ENCODE measurements at regions not wholly inside any gene's neighbourhood (a gene's known extent, or its start where the extent isn't known, plus 50 kb on each side); places are given as distances from the start of the nearest gene placed in this dataset.
A peak's percentile ranks its signal among the peaks of the same experiment; 100 is the strongest.

- no peak for DNase-seq (ENCODE audit: low read depth)
Observed at GRCh38 chr3:59446775-59447465, 397.1 kb upstream of the CFAP20DC start.

DNA sequence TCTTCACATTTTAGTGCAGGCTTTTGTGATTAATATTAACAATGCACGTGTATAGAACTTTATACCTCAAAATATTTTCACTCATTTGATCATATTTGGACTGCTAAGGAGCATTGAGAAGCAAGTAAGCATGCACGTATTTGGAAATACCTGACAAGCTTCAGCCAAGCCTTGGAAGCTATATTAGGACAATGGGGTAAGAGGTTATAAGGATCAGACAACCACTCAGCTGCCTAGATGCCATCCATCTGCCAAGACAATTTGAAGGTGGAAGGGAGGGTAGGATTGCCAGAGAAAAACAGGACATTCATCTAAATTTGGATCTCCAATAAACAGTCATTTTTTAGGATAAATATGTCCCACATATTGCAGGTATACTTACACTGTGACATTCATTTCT lies 394.9 kb upstream of the CFAP20DC start:
- no peak for DNase-seq (ENCODE audit: low read depth)

DNA sequence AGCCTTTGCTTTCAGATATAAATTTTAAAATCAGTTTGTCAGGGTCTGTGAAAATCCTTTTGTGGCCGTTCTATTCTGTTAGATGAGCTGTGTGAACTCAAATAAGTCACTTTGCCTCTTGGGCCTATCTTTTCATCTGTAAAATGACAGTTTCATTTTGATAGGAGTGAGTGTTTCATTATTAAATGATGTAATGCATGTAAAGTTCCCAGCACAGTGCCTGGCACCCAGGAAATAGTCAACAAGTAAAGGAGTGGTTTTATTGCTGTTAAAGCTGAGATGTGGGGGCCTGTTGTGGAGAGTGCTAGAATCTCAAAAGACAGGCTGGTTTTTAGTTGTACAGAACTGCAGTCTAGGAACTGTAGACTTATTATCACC lies 394.5 kb upstream of the CFAP20DC start:
- DNase-seq (ENCODE audit: low read depth): no peak

DNA sequence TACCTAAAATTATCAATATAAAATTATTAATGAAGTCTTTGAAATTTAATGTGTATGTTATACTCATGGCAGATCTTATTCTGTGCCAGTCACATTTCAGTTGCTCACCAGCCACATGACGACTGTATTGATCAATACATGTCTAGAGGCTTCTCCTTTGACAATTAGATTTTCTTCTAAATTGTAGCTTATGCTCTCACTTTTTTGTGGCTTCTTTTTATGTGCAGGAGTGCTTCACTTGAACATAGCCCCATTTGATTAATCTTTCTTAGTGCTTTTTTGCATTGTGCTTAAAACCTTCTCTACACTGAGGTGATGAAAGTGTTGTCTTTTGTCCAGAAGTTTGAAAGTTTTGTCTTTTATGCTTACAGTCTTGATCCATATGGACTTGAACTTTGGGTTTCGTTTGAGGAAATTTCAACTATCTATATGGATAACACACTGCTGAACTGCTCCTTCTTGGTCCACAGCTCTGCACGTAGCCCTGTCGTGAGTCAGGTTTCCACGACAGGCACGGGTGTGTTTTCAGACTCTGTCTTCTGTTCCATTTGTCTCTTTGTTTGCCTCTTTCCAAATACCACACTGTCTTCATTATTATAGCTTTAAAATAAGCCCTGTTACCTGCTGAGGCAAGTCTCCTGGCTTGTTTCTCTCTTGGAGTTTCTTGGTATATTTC lies 393.9 kb upstream of the CFAP20DC start:
- no peak for DNase-seq (ENCODE audit: low read depth)

- no peak for DNase-seq (ENCODE audit: low read depth)
Observed at GRCh38 chr3:59442046-59442445, 392.2 kb upstream of the CFAP20DC start.

- no peak for DNase-seq (ENCODE audit: low read depth)
Observed at GRCh38 chr3:59440285-59441028, 390.6 kb upstream of the CFAP20DC start.

DNA sequence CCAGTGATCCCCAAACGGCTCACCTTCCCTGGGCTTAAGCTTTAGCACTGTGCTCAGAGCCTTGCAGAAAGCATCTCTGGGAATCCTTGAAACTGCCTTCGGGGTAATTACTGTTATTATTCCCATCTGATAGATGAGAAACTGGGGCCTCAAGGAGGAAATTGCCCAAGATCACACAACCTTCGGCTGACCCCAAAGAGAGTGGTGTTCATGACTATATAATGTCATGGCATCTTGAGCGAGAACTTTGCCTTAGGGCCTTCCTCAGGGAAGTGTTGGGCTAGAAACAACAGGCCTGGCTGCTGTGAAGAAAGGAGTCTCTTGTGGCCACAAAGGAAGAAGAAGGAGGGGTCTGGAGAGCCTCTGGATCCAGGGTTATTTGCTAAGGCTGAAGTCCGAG lies 388.7 kb upstream of the CFAP20DC start:
- DNase-seq (ENCODE audit: low read depth): no peak

DNA sequence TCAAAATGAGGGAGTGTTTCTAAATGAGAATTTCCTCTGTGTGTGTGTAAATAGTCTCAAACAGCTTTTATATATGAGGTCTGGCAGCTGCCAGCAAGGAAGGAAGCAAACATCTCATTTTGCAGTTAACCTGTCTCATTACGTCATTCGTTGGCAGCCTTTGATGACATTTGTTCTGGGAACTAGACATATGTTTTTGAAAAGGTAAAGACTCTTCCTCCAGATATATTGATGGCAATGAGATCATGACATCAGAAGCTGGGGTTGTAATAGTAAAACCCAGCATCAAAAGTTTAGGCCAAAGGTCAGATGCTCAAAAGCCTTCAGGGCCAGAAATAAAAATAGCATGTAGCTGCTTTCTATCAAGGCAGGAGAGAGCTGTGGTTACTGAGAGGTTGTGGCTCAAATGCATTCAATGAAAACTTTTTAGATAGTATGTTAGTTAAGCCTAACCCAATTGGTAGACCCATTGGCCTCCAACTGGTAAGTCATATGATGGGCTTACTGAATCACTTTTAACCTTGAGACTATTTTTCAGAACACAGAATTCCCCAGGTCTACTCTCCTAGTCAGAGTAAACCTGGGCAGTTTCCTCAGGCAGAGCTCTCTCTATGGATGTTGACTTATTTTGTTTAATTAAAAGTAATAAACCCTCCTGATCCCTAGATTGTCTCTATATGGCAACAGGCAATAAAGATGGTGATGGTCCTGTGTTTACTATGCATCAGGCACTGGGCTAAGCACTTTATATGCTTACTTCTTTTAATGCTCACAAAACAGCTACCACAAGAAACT lies 386.5 kb upstream of the CFAP20DC start:
- DNase-seq (ENCODE audit: low read depth): no peak

- DNase-seq (ENCODE audit: low read depth): no peak
Observed at GRCh38 chr3:59433546-59433945, 383.7 kb upstream of the CFAP20DC start.

DNA sequence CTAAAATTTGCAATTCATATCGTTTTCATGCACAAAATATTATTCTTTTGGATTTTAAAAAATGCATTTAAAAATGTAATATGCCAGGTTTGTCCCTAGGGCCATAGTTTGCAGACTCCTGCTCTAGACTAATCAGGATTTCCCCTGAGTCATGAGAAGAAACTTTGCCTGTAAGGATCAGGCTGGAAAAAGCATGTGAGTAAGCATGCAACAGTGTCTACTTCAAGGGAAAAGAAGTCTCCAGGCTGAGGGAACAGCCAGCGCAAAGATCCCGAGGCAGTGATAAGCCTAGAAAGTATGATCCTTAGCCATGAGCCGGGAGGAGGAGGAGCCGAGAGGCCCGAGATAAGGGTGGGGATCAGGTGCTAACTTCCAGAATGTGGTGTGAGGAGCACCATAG lies 382.8 kb upstream of the CFAP20DC start:
- no peak for DNase-seq (ENCODE audit: low read depth)

GRCh38 chr3:59430341-59430740 lies 380.5 kb upstream of the CFAP20DC start:
- DNase-seq (ENCODE audit: low read depth): no peak

GRCh38 chr3:59429198-59429597 lies 379.4 kb upstream of the CFAP20DC start:
- no peak for DNase-seq (ENCODE audit: low read depth)

- DNase-seq (ENCODE audit: low read depth): peak; percentile 88
Observed at GRCh38 chr3:59426821-59427565, 377.2 kb upstream of the CFAP20DC start.

DNA sequence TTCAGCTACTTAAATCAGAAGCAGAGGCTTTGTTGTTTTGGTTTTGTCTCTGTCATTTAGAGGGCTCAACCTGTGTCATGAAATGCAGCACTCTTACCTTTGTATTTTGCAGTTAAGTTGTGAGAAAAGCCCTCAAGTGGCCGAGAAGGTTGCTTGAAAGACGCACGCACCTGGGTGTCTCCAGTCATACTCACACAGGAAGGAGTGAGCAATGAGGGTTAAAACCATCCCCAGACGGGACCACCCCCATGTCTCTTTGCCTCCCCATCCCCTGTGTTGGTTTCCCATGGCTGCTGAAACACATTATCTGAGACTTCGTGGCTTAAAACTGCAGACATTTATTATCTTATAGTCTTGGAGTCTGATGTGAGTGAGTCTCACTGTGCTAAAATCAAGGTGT lies 376.1 kb upstream of the CFAP20DC start:
- DNase-seq (ENCODE audit: low read depth): no peak

GRCh38 chr3:59425371-59425770 lies 375.5 kb upstream of the CFAP20DC start:
- peak; percentile 66 for DNase-seq (ENCODE audit: low read depth)

DNA sequence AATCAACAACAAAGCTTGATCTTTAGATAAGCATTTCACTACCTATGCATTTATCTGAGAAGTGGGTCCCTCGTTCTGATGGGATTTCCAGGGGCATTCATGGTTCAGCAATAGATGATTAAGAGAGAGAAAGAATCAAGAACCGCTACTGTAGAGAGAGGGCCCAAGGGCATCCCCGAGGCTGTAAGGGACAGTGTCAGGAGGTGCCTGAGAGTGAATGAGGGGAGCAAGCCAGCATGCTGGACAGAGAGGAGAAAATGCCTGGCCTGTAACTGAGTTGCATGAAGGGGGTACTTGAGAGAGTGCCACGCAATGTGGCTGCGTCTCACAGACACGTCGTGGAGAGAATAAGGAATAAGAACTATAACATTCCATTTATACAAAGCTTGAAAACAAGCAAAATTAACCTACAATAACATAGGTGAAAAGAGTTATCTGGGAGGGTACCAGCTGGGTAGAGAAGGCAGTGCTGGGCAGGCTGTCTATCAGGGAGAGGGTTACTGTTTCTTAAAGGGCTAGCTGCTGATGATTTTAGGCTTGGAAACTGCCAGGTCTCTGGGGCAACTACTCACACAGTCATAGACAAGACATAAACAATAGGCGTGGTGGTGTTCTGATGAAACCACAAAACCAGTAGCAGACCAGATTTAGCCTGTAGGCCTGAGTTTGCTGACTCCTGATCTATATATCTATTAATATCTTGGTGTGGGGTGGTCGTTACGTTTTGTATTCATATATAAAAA lies 374.6 kb upstream of the CFAP20DC start:
- peak; percentile 87 for DNase-seq (ENCODE audit: low read depth)

DNA sequence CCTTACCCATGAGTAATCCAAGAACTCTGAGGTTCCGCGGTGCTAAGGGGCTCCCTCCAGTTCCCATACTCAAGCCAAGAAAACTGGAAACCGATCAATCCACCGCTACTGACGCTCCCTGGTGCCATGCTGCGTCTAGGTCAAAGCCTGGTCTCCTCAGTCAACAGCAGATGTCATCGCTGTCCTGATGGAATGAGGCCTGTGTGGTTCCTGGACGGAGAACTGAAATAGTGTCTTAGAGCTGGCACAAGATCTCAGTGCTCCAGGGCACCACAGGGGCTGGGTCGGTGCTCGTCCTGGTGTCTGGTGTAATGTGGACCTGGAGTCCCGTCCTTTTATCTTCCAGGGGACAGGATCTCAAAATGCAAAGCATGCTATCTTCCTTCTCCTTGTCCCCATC lies 373.9 kb upstream of the CFAP20DC start:
- DNase-seq (ENCODE audit: low read depth): no peak

DNA sequence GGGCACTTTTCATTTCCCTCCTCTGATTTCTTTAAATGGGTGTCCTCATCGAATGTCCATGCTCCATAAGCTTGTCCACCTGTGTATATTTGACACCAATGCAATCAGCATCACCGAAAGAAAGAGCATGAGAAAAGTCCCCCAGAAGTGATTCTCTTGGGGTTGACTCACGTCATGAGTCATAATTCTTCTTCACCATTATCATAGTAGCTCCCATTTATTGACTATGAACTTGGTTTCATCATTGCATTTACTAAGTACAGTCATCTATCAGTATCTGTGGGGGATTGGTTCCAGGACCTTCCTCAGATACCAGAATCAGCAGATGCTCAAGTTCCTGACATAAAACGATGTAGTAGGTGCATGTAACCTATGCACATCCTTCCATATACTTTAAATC lies 372.5 kb upstream of the CFAP20DC start:
- DNase-seq (ENCODE audit: low read depth): no peak

GRCh38 chr3:59418836-59419235 lies 369.0 kb upstream of the CFAP20DC start:
- no peak for DNase-seq (ENCODE audit: low read depth)

DNA sequence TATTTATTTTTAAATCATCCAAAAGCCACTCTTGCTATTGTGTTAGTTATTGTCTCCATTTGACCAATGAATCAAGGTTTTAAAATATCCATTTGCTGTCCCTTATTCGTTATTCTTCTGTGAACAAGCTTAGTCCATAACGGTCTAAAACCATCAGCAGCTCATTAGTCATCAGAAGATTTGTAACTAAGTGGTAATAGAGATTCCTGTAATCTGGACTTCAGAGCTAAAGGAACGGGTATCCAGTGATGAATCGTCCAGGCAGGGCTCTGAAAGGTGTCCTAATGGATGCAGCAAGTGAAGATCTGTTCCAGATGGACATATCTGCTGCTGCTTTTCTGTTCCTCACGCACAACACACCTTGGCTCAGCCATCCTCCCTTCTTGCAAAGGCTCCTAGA lies 362.7 kb upstream of the CFAP20DC start:
- DNase-seq (ENCODE audit: low read depth): no peak

DNA sequence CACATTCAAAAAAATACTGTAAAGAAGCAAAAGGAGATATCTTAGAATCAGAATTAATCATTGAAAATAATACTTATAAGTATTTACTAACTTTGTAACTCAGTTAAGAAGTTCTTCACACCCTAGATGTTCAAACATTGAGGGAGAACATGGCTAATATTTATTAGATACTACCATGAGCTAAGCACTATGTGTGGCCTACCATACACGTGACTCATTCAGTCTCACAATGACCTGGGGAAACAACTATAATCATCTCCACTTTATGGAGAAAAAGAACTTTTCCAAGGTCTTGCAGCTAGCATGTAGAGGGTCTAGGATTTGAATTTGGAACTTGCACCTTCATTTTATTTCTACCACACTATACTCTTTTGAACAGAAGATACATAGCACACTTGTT lies 361.9 kb upstream of the CFAP20DC start:
- DNase-seq (ENCODE audit: low read depth): no peak
